Glomerular visceral epithelial cell (primary cell): ENCODE measurements at regions not wholly inside any gene's neighbourhood (a gene's known extent, or its start where the extent isn't known, plus 50 kb on each side); places are given as distances from the start of the nearest gene placed in this dataset.
"Not testable (repeated sequence)": the region's sequence is repeated elsewhere in the genome, so short reads cannot be mapped to it uniquely, and the experiment has no call there.

Experiments used
- DNase-seq: peaks from one replicate; pipeline ENCODE4 v3.0.0-alpha.2; 2016; ENCODE audit errors: extremely low spot score

- not testable (repeated sequence) for DNase-seq
Observed at GRCh38 chr14:106592115-106592852, 1065.9 kb downstream of the TMEM121 start.

- no peak for DNase-seq
Observed at GRCh38 chr14:106599209-106599608, 1072.8 kb downstream of the TMEM121 start.

GRCh38 chr14:106605548-106606448 lies 1079.4 kb downstream of the TMEM121 start:
- no peak for DNase-seq

GRCh38 chr14:106606936-106607335 lies 1080.6 kb downstream of the TMEM121 start:
- DNase-seq = no peak

GRCh38 chr14:106610691-106611090 lies 1084.3 kb downstream of the TMEM121 start:
- DNase-seq = no peak

- no peak for DNase-seq
Observed at GRCh38 chr14:106613256-106613655, 1086.9 kb downstream of the TMEM121 start.

- not testable (repeated sequence) for DNase-seq
Observed at GRCh38 chr14:106618471-106618951, 1092.1 kb downstream of the TMEM121 start.

GRCh38 chr14:106619606-106620005 lies 1093.2 kb downstream of the TMEM121 start:
- DNase-seq = no peak

GRCh38 chr14:106620368-106620767 lies 1094.0 kb downstream of the TMEM121 start:
- no peak for DNase-seq

- DNase-seq = no peak
Observed at GRCh38 chr14:106622200-106622745, 1095.9 kb downstream of the TMEM121 start.

- DNase-seq = no peak
Observed at GRCh38 chr14:106625186-106625585, 1098.8 kb downstream of the TMEM121 start.

- not testable (repeated sequence) for DNase-seq
Observed at GRCh38 chr14:106626469-106626868, 1100.1 kb downstream of the TMEM121 start.

GRCh38 chr14:106626942-106627588 lies 1100.7 kb downstream of the TMEM121 start:
- DNase-seq = not testable (repeated sequence)

GRCh38 chr14:106631879-106632278 lies 1105.5 kb downstream of the TMEM121 start:
- DNase-seq = no peak

GRCh38 chr14:106633721-106634120 lies 1107.3 kb downstream of the TMEM121 start:
- no peak for DNase-seq

- no peak for DNase-seq
Observed at GRCh38 chr14:106635569-106635968, 1109.2 kb downstream of the TMEM121 start.

GRCh38 chr14:106638786-106639452 lies 1112.5 kb downstream of the TMEM121 start:
- DNase-seq = not testable (repeated sequence)

GRCh38 chr14:106642090-106642489 lies 1115.7 kb downstream of the TMEM121 start:
- DNase-seq = no peak

GRCh38 chr14:106642971-106643370 lies 1116.6 kb downstream of the TMEM121 start:
- DNase-seq = not testable (repeated sequence)

GRCh38 chr14:106648874-106649273 lies 1122.5 kb downstream of the TMEM121 start:
- not testable (repeated sequence) for DNase-seq

- no peak for DNase-seq
Observed at GRCh38 chr14:106651016-106651415, 1124.6 kb downstream of the TMEM121 start.
